Keratinocyte (primary cell): ENCODE measurements at regions not wholly inside any gene's neighbourhood (a gene's known extent, or its start where the extent isn't known, plus 50 kb on each side); places are given as distances from the start of the nearest gene placed in this dataset.
A peak's percentile ranks its signal among the peaks of the same experiment; 100 is the strongest.

Experiments
- DNase-seq: peaks from one replicate; pipeline ENCODE4 v3.0.0-alpha.2; 2011; ENCODE audit warnings: low read depth, missing footprints, low spot score
- FAIRE-seq: peaks from 2 replicates; lab custom pipeline; 2011; peaks lifted over from hg19 to GRCh38; lab: Jason Lieb, UNC
- H2AFZ ChIP-seq: 2 replicates; pipeline ENCODE4 v1.6.0; 2012; ENCODE audit warnings: low read length, control low read depth, inconsistent platforms; ENCODE audit not compliant: control insufficient read depth
- H3K27ac ChIP-seq: 2 replicates; pipeline ENCODE4 v1.5.1; 2011; ENCODE audit warnings: low read length; ENCODE audit not compliant: control insufficient read depth, insufficient read depth
- H3K27me3 ChIP-seq: 3 replicates; pipeline ENCODE4 v1.6.0; 2011; ENCODE audit warnings: low read length; ENCODE audit not compliant: control insufficient read depth, insufficient read depth; ENCODE audit errors: extremely low read depth
- H3K36me3 ChIP-seq, 2 experiments: 2 replicates in 1 of 2; 3 replicates in 1 of 2; pipeline ENCODE4 v1.5.1; 2011; ENCODE audit warnings: low read length in 2 of 2, mild to moderate bottlenecking in 1 of 2; ENCODE audit not compliant: control insufficient read depth in 2 of 2, insufficient read depth in 2 of 2; ENCODE audit errors: extremely low read depth in 1 of 2
- H3K4me1 ChIP-seq: 3 replicates; pipeline ENCODE4 v1.5.1; 2011; ENCODE audit warnings: low read length; ENCODE audit not compliant: control insufficient read depth, insufficient read depth; ENCODE audit errors: extremely low read depth
- H3K4me2 ChIP-seq: 3 replicates; pipeline ENCODE4 v1.6.0; 2011; ENCODE audit warnings: low read depth, low read length; ENCODE audit not compliant: control insufficient read depth, insufficient read depth; ENCODE audit errors: extremely low read depth
- H3K4me3 ChIP-seq, 3 experiments: fragments of 200-600 bp in 1 of 3; sonication (generic) in 1 of 3; 2 replicates in 2 of 3; 3 replicates in 1 of 3; pipeline ENCODE4 v1.5.1; 2011 to 2016; ENCODE audit warnings: low read length in 3 of 3, mild to moderate bottlenecking in 3 of 3, control low read depth in 2 of 3, inconsistent platforms in 1 of 3, low read depth in 1 of 3, mixed read lengths in 1 of 3, mixed run types in 1 of 3, moderate library complexity in 1 of 3; ENCODE audit not compliant: control insufficient read depth in 2 of 3, insufficient read depth in 2 of 3; ENCODE audit errors: extremely low read depth in 1 of 3
- H3K79me2 ChIP-seq: 2 replicates; pipeline ENCODE4 v1.6.0; 2012; ENCODE audit warnings: low read length; ENCODE audit not compliant: control insufficient read depth, insufficient read depth
- H3K9ac ChIP-seq: 3 replicates; pipeline ENCODE4 v1.6.0; 2011; ENCODE audit warnings: low read length; ENCODE audit not compliant: control insufficient read depth, insufficient read depth; ENCODE audit errors: extremely low read depth
- H3K9me1 ChIP-seq: 3 replicates; pipeline ENCODE4 v1.6.0; 2011; ENCODE audit warnings: low read length; ENCODE audit not compliant: control insufficient read depth, insufficient read depth; ENCODE audit errors: extremely low read depth
- H3K9me3 ChIP-seq: 2 replicates; pipeline ENCODE4 v1.5.1; 2012; ENCODE audit warnings: low read depth, low read length; ENCODE audit not compliant: control insufficient read depth
- H4K20me1 ChIP-seq: 3 replicates; pipeline ENCODE4 v1.6.0; 2011; ENCODE audit warnings: low read length; ENCODE audit not compliant: control insufficient read depth, insufficient read depth; ENCODE audit errors: extremely low read depth
- EZH2 ChIP-seq: IDR thresholded peaks from one replicate; pipeline ENCODE4 v1.6.1; 2012; ENCODE audit warnings: inconsistent platforms, mild to moderate bottlenecking, low read length, moderate library complexity
- dilution Hi-C: fragments of 300-500 bp; cut with MboI; formaldehyde crosslinking; loops from one replicate; pipeline ENCODE4 v1.7.0; 2020; ENCODE audit warnings: low sequenced_read_pairs; ENCODE audit not compliant: extremely low pct_ligation_motif_present
- TF ChIP-seq, protein P1 (sequence below), 3 experiments: IDR thresholded peaks in 1 of 3; conservative IDR thresholded peaks in 1 of 3; optimal IDR thresholded peaks in 1 of 3; 2 replicates in 2 of 3; 3 replicates in 1 of 3; pipeline versions ENCODE3 to v1.5.1; 2011; ENCODE audit warnings: low read length in 3 of 3, mild to moderate bottlenecking in 3 of 3, moderate library complexity in 2 of 3, control low read depth in 1 of 3, inconsistent platforms in 1 of 3; ENCODE audit not compliant: insufficient read depth in 2 of 3; ENCODE audit errors: extremely low read depth in 1 of 3

DNA sequence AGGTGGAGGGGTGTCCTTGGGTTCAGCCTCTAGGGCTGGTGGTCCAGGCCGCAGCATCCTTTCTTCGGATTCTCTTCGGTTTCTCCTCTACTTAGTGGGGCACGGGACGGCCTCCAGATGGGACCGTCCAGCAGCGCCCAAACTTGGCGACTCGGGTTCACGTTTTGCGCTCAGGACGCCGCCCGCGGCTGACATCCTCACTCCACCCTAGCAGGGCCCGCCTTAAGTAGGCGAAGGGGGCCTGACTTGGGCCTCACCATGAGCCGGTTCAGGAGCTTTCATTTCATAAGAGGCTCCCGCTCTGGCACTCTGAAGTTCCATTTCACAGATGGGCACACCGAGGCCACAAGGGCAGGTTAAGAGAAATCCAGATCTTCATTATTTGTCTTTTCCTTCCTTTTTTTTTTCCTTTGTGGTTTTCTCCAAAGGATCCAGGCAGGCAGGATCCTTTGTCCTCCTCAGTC, 141.2 kb downstream of the SEC14L1 start:
- H3K9me1 ChIP-seq, result peaks cover 2% of the 10 kb centered on the region
- no peak for DNase-seq
- dilution Hi-C loops, result no loop called here
- no peaks in the 10 kb centered on the region for H4K20me1 ChIP-seq
- peaks cover 50% of the 10 kb centered on the region for H3K4me1 ChIP-seq
- TF ChIP-seq EZH2, result no peak
- TF ChIP-seq, protein P1, sequence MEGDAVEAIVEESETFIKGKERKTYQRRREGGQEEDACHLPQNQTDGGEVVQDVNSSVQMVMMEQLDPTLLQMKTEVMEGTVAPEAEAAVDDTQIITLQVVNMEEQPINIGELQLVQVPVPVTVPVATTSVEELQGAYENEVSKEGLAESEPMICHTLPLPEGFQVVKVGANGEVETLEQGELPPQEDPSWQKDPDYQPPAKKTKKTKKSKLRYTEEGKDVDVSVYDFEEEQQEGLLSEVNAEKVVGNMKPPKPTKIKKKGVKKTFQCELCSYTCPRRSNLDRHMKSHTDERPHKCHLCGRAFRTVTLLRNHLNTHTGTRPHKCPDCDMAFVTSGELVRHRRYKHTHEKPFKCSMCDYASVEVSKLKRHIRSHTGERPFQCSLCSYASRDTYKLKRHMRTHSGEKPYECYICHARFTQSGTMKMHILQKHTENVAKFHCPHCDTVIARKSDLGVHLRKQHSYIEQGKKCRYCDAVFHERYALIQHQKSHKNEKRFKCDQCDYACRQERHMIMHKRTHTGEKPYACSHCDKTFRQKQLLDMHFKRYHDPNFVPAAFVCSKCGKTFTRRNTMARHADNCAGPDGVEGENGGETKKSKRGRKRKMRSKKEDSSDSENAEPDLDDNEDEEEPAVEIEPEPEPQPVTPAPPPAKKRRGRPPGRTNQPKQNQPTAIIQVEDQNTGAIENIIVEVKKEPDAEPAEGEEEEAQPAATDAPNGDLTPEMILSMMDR (optimal IDR thresholded peaks at IDR 0.05 in 1 of 3, IDR thresholded peaks at IDR 0.05 in 1 of 3, conservative IDR thresholded peaks at IDR 0.05 in 1 of 3; ENCODE audit: extremely low read depth in 1 of 3, insufficient read depth in 2 of 3, low read length in 3 of 3), result no peak
- peaks cover 3 to 6% of the 10 kb centered on the region in 2 experiments for H3K36me3 ChIP-seq
- no peak for FAIRE-seq
- H2AFZ ChIP-seq, result no peak overlapping the region
- H3K4me2 ChIP-seq, result peak overlapping the region; percentile 67
- peak overlapping the region; percentile 93 for H3K27ac ChIP-seq
- H3K27me3 ChIP-seq, result no peaks in the 10 kb centered on the region
- peaks cover 32% of the 10 kb centered on the region for H3K79me2 ChIP-seq
- H3K4me3 ChIP-seq, result peak overlapping the region; percentile 69 to 91 (median 84)
- H3K9me3 ChIP-seq, result no peaks in the 10 kb centered on the region
- peak overlapping the region; percentile 97 for H3K9ac ChIP-seq

DNA sequence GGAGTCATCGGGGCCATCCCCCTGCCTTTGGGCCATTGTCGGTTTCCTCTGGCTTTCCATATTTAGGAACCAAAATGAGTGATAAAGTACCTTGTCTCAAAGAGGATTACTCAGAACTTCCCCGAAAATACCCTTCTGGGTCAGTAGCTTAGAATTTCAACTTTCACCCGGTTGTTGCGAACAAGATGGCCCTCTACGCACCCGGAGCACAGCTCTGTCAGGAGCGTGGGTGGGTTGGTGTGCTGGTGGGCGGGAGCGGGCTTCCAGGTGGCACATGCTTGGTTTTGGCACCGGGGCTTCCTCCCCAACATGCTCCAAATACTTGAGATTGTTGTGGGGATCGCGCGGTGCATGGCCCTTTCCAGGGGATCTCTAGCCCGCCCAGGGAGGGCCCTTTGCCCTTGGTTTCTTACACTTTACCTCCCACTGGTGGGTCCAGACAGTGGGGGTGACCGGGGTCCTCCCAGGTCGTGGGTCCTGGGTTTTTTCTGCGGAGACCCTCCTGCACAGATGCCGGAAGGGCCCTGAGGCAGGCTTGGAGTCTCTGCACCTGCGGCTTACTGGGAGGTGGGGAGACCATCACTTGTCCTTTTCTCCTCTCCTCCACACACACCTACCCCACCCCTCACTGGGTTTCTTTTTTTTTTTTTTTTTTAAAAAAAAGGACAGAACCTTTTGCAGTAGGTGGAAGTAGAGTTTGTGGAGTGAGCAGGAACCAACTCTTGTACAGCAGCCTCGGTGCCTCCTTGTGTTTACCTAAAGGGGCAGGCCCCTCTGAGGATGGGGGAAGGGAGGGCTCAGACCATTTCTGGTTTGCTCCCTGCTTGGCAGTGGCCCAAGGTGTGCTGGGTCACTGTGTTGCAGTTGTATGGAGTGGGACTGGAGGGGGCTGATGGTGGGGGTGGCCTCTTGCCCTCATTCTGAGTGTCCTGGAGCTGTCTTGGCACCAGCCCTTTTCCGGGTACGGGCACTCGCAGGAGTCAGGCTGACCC, 142.1 kb downstream of the SEC14L1 start:
- dilution Hi-C loops, result no loop called here
- Histone ChIP-seq H3K9ac (peak overlapping the region; percentile 97), H3K4me3 (peak overlapping the region; percentile 69 to 91 (median 84)), H3K9me3 (no peaks in the 10 kb centered on the region), H4K20me1 (no peaks in the 10 kb centered on the region), H3K36me3 (peaks cover 3 to 6% of the 10 kb centered on the region in 2 experiments), H3K4me2 (peak overlapping the region; percentile 67), H2AFZ (no peak overlapping the region), H3K27ac (peak overlapping the region; percentile 93), H3K4me1 (peaks cover 59% of the 10 kb centered on the region), H3K79me2 (peaks cover 33% of the 10 kb centered on the region), H3K9me1 (peaks cover 2% of the 10 kb centered on the region), H3K27me3 (no peaks in the 10 kb centered on the region)
- FAIRE-seq (no peak), DNase-seq (no peak)
- TF ChIP-seq EZH2, result no peak
- TF ChIP-seq, protein P1 (optimal IDR thresholded peaks at IDR 0.05 in 1 of 3, IDR thresholded peaks at IDR 0.05 in 1 of 3, conservative IDR thresholded peaks at IDR 0.05 in 1 of 3; ENCODE audit: extremely low read depth in 1 of 3, insufficient read depth in 2 of 3, low read length in 3 of 3), result no peak
